Caco-2 (cell line): ENCODE measurements at regions not wholly inside any gene's neighbourhood (a gene's known extent, or its start where the extent isn't known, plus 50 kb on each side); places are given as distances from the start of the nearest gene placed in this dataset.
"Not testable (repeated sequence)": the region's sequence is repeated elsewhere in the genome, so short reads cannot be mapped to it uniquely, and the experiment has no call there.

Experiments used
- BruUV-seq: library from RNA; stranded (reverse); fragments of 400-500 nt; replicated peaks from 2 replicates; lab custom pipeline; 2021; lab: Mats Ljungman, UMichigan
- CTCF ChIA-PET: fragments of 300-600 bp; sonication (Branson Sonifier 250); formaldehyde crosslinking; loops from one replicate; lab custom pipeline; 2022; ENCODE audit warnings: antibody characterized with exemption; lab: Charles Lee
- POLR2A ChIA-PET: fragments of 300-600 bp; sonication (Branson Sonifier 250); formaldehyde crosslinking; loops from one replicate; lab custom pipeline; 2022; ENCODE audit warnings: antibody characterized with exemption; lab: Charles Lee
- DNase-seq, 2 experiments: peaks; one replicate each; pipeline versions ENCODE4 v3.0.0 to v3.0.0-alpha.2; 2020 to 2022
- H3K27me3 ChIP-seq: replicated peaks from 2 replicates; pipeline ENCODE4 v1.6.0; 2011; ENCODE audit warnings: low read length; ENCODE audit not compliant: control insufficient read depth, insufficient read depth
- H3K36me3 ChIP-seq: 2 replicates; pipeline ENCODE4 v1.5.1; 2011; ENCODE audit warnings: low read length; ENCODE audit not compliant: control insufficient read depth, insufficient read depth
- H3K4me1 ChIP-seq: fragments of 250-450 bp; sonication (Bioruptor Pico); 2 replicates; pipeline ENCODE4 v1.5.1; 2020; ENCODE audit warnings: mild to moderate bottlenecking
- H3K4me3 ChIP-seq: 2 replicates; pipeline ENCODE4 v1.5.1; 2011; ENCODE audit warnings: low read depth, mild to moderate bottlenecking, control low read depth, low read length
- H3K9me3 ChIP-seq: fragments of 250-450 bp; sonication (Bioruptor Pico); 2 replicates; pipeline ENCODE4 v1.5.1; 2020; ENCODE audit warnings: mild to moderate bottlenecking, moderate library complexity
- H3K27ac Mint-ChIP-seq: one replicate; pipeline ENCODE4 v1.8.0; 2022; ENCODE audit warnings: mixed read lengths; ENCODE audit not compliant: unreplicated experiment
- H3K27me3 Mint-ChIP-seq: one replicate; pipeline ENCODE4 v1.8.0; 2022; ENCODE audit warnings: mixed read lengths; ENCODE audit not compliant: insufficient read depth, unreplicated experiment
- H3K36me3 Mint-ChIP-seq: one replicate; pipeline ENCODE4 v1.8.0; 2022; ENCODE audit warnings: mild to moderate bottlenecking, mixed read lengths; ENCODE audit not compliant: insufficient read depth, unreplicated experiment
- H3K4me1 Mint-ChIP-seq: one replicate; pipeline ENCODE4 v1.8.0; 2022; ENCODE audit warnings: low read depth, mixed read lengths; ENCODE audit not compliant: unreplicated experiment
- H3K4me3 Mint-ChIP-seq: one replicate; pipeline ENCODE4 v1.8.0; 2022; ENCODE audit warnings: mild to moderate bottlenecking, moderate library complexity, mixed read lengths; ENCODE audit not compliant: unreplicated experiment
- H3K9me3 Mint-ChIP-seq: one replicate; pipeline ENCODE4 v1.8.0; 2022; ENCODE audit warnings: mixed read lengths; ENCODE audit not compliant: unreplicated experiment
- intact Hi-C: fragments of 100-400 bp; cut with micrococcal nuclease; formaldehyde crosslinking; loops from one replicate; pipeline ENCODE4 v1.10.0; 2022; ENCODE audit not compliant: unreplicated experiment
- TF ChIP-seq, protein P1 (sequence below), 2 experiments: fragments of 200-600 bp in 1 of 2; IDR thresholded peaks; 1 replicate in 1 of 2; 2 replicates in 1 of 2; pipeline versions ENCODE4 v1.5.1 to v1.8.0; 2011 to 2022; ENCODE audit warnings: antibody characterized with exemption in 1 of 2, control low read depth in 1 of 2, inconsistent platforms in 1 of 2, low read depth in 1 of 2, low read length in 1 of 2, mild to moderate bottlenecking in 1 of 2, moderate library complexity in 1 of 2; ENCODE audit not compliant: insufficient read depth in 1 of 2, severe bottlenecking in 1 of 2, unreplicated experiment in 1 of 2

GRCh38 chr13:66154354-66154753 is 1075.8 kb downstream of the PCDH9 start:
- ChIA-PET POLR2A (no interaction called here), CTCF (no interaction called here)
- Mint-ChIP-seq H3K27me3 (no peaks in the 10 kb centered on the region), H3K4me1 (no peaks in the 10 kb centered on the region), H3K4me3 (no peak overlapping the region), H3K9me3 (no peaks in the 10 kb centered on the region), H3K36me3 (no peaks in the 10 kb centered on the region), H3K27ac (no peak overlapping the region)
- Histone ChIP-seq H3K4me3 (no peak overlapping the region), H3K36me3 (no peaks in the 10 kb centered on the region), H3K4me1 (no peaks in the 10 kb centered on the region), H3K27me3 (no peaks in the 10 kb centered on the region), H3K9me3 (no peaks in the 10 kb centered on the region)
- no peak for DNase-seq
- TF ChIP-seq, protein P1, sequence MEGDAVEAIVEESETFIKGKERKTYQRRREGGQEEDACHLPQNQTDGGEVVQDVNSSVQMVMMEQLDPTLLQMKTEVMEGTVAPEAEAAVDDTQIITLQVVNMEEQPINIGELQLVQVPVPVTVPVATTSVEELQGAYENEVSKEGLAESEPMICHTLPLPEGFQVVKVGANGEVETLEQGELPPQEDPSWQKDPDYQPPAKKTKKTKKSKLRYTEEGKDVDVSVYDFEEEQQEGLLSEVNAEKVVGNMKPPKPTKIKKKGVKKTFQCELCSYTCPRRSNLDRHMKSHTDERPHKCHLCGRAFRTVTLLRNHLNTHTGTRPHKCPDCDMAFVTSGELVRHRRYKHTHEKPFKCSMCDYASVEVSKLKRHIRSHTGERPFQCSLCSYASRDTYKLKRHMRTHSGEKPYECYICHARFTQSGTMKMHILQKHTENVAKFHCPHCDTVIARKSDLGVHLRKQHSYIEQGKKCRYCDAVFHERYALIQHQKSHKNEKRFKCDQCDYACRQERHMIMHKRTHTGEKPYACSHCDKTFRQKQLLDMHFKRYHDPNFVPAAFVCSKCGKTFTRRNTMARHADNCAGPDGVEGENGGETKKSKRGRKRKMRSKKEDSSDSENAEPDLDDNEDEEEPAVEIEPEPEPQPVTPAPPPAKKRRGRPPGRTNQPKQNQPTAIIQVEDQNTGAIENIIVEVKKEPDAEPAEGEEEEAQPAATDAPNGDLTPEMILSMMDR (IDR thresholded peaks at IDR 0.05; ENCODE audit: insufficient read depth in 1 of 2, low read depth in 1 of 2, low read length in 1 of 2, severe bottlenecking in 1 of 2, unreplicated experiment in 1 of 2): no peak
- intact Hi-C loops: no loop called here
- BruUV-seq: no TSS peak

DNA sequence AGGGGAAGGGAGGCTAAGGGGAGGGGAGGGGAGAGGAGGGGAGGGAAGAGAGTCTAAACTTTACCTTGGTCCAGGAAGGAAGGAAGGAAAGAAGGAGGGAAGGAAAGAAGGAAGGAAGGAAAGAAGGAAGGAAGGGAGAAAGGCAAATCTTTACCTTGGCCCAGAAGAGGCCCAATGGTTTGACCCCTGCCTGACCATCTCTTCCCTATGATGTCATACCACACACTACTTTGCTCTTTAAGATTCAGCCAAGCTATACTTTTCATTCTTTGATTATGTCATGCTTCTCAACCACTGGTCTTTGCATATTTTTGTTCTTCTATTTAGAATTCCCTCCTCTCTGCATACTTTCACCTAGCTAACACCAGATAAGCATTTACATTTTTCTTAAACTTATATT is 1077.5 kb downstream of the PCDH9 start:
- no peaks in the 10 kb centered on the region for H3K27me3 ChIP-seq
- H3K27ac Mint-ChIP-seq: no peak overlapping the region
- TF ChIP-seq, protein P1 (IDR thresholded peaks at IDR 0.05; ENCODE audit: insufficient read depth in 1 of 2, low read depth in 1 of 2, low read length in 1 of 2, severe bottlenecking in 1 of 2, unreplicated experiment in 1 of 2): no peak
- CTCF ChIA-PET: no interaction called here
- H3K36me3 Mint-ChIP-seq: no peaks in the 10 kb centered on the region
- no peaks in the 10 kb centered on the region for H3K4me1 ChIP-seq
- no peaks in the 10 kb centered on the region for H3K9me3 Mint-ChIP-seq
- no peaks in the 10 kb centered on the region for H3K4me1 Mint-ChIP-seq
- POLR2A ChIA-PET: no interaction called here
- no peak overlapping the region for H3K4me3 Mint-ChIP-seq
- H3K4me3 ChIP-seq: no peak overlapping the region
- H3K9me3 ChIP-seq: no peaks in the 10 kb centered on the region
- no TSS peak for BruUV-seq
- DNase-seq: no peak
- intact Hi-C loops: no loop called here
- no peaks in the 10 kb centered on the region for H3K27me3 Mint-ChIP-seq
- H3K36me3 ChIP-seq: no peaks in the 10 kb centered on the region

- DNase-seq, BruUV-seq: not testable (repeated sequence)
Observed at GRCh38 chr13:66144357-66144756, 1085.8 kb downstream of the PCDH9 start.

DNA sequence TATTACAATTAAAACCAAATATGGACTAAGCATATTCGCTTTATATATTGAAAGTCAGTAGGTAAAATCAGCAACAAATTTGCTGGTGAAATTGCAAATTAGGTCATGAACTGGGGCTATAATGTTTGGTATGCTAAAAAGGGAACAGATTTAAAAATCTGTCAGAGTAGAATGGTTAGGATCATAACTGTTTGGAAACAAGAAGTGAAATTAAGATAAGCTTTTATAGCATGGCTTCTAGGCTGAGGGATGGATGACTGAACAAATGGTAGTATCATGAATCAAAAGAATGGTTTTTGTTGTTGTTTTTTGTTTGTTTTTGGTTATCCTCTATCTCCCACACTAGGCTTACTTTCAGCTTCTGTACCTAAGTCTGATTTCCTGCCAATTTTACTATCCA is 1090.4 kb downstream of the PCDH9 start:
- Mint-ChIP-seq H3K9me3 (no peaks in the 10 kb centered on the region), H3K27ac (no peak overlapping the region), H3K36me3 (no peaks in the 10 kb centered on the region), H3K27me3 (no peaks in the 10 kb centered on the region), H3K4me1 (no peaks in the 10 kb centered on the region), H3K4me3 (no peak overlapping the region)
- POLR2A ChIA-PET: no interaction called here
- H3K9me3 ChIP-seq: no peaks in the 10 kb centered on the region
- H3K4me1 ChIP-seq: no peaks in the 10 kb centered on the region
- CTCF ChIA-PET: no interaction called here
- no peaks in the 10 kb centered on the region for H3K36me3 ChIP-seq
- TF ChIP-seq, protein P1 (IDR thresholded peaks at IDR 0.05; ENCODE audit: insufficient read depth in 1 of 2, low read depth in 1 of 2, low read length in 1 of 2, severe bottlenecking in 1 of 2, unreplicated experiment in 1 of 2): no peak
- H3K4me3 ChIP-seq: no peak overlapping the region
- no peak for DNase-seq
- BruUV-seq: no TSS peak
- intact Hi-C loops: no loop called here
- no peaks in the 10 kb centered on the region for H3K27me3 ChIP-seq

More at GRCh38 chr13:66144357-66144756, 1085.8 kb downstream of the PCDH9 start:
- H3K36me3 ChIP-seq, H3K4me1 Mint-ChIP-seq, H3K4me3 Mint-ChIP-seq, H3K36me3 Mint-ChIP-seq, POLR2A ChIA-PET, CTCF ChIA-PET, H3K27me3 ChIP-seq, H3K4me3 ChIP-seq, H3K9me3 Mint-ChIP-seq, H3K9me3 ChIP-seq, intact Hi-C loops, H3K27me3 Mint-ChIP-seq, H3K4me1 ChIP-seq, H3K27ac Mint-ChIP-seq: not testable (repeated sequence)
